SK-N-SH (cell line): ENCODE measurements at regions not wholly inside any gene's neighbourhood (a gene's known extent, or its start where the extent isn't known, plus 50 kb on each side); places are given as distances from the start of the nearest gene placed in this dataset.

Experiments used
- CTCF ChIA-PET: fragments of 300-600, 350-600 bp; formaldehyde crosslinking; extraction: SDS; loops from one replicate; lab custom pipeline; 2021; lab: Yijun Ruan, JAX
- POLR2A ChIA-PET: fragments of 350-600 bp; sonication (Branson Sonifier 250); formaldehyde crosslinking; extraction: SDS; loops from one replicate; lab custom pipeline; 2020; ENCODE audit warnings: antibody characterized with exemption, inconsistent platforms; lab: Yijun Ruan, JAX
- DNase-seq: peaks from one replicate; pipeline ENCODE4 v3.0.0; 2012
- H2AFZ ChIP-seq: fragments of 200-600 bp; sonication (generic); 2 replicates; pipeline ENCODE4 v1.8.1; 2016; ENCODE audit warnings: antibody characterized with exemption, mild to moderate bottlenecking, low read depth
- H3F3A ChIP-seq: fragments of 200-600 bp; sonication (generic); replicated peaks from 2 replicates; pipeline ENCODE3; 2016; ENCODE audit warnings: antibody characterized with exemption, mild to moderate bottlenecking; ENCODE audit not compliant: insufficient read depth
- H3K27ac ChIP-seq, 2 experiments: fragments of 200-500 bp in 1 of 2; fragments of 200-600 bp in 1 of 2; sonication (Bioruptor generic) in 1 of 2; sonication (generic), shearing (Covaris generic) in 1 of 2; 2 replicates each; pipeline versions ENCODE4 v1.5.1 to v1.6.1; 2014 to 2016; ENCODE audit warnings: low read depth in 2 of 2, inconsistent platforms in 1 of 2, low read length in 1 of 2, mild to moderate bottlenecking in 1 of 2, mixed read lengths in 1 of 2
- H3K27me3 ChIP-seq: fragments of 200-600 bp; sonication (generic), shearing (Covaris generic); 2 replicates; pipeline ENCODE4 v1.6.1; 2016; ENCODE audit warnings: mixed run types; ENCODE audit not compliant: insufficient read depth
- H3K36me3 ChIP-seq, 2 experiments: fragments of 200-500 bp in 1 of 2; fragments of 200-600 bp in 1 of 2; sonication (Bioruptor generic) in 1 of 2; sonication (generic) in 1 of 2; replicated peaks in 1 of 2; 2 replicates each; pipeline versions ENCODE3 to v1.5.1; 2014 to 2016; ENCODE audit warnings: low read length in 1 of 2, mild to moderate bottlenecking in 1 of 2; ENCODE audit not compliant: insufficient read depth in 2 of 2, control insufficient read depth in 1 of 2
- H3K4me1 ChIP-seq, 2 experiments: fragments of 200-500 bp in 1 of 2; fragments of 200-600 bp in 1 of 2; sonication (Bioruptor generic) in 1 of 2; sonication (generic), shearing (Covaris generic) in 1 of 2; 2 replicates each; pipeline versions ENCODE4 v1.5.1 to v1.6.1; 2014 to 2016; ENCODE audit warnings: low read depth in 1 of 2, low read length in 1 of 2, mixed run types in 1 of 2; ENCODE audit not compliant: insufficient read depth in 2 of 2, control insufficient read depth in 1 of 2
- H3K4me2 ChIP-seq: fragments of 200-600 bp; sonication (generic), shearing (Covaris generic); 2 replicates; pipeline ENCODE4 v1.6.1; 2017; ENCODE audit warnings: mixed run types
- H3K4me3 ChIP-seq, 2 experiments: fragments of 200-500 bp in 1 of 2; fragments of 200-600 bp in 1 of 2; sonication (Bioruptor generic) in 1 of 2; sonication (generic), shearing (Covaris generic) in 1 of 2; 2 replicates each; pipeline versions ENCODE4 v1.5.1 to v1.8.1; 2014 to 2016; ENCODE audit warnings: low read depth in 2 of 2, inconsistent platforms in 1 of 2, low read length in 1 of 2, mild to moderate bottlenecking in 1 of 2, mixed read lengths in 1 of 2, moderate library complexity in 1 of 2
- H3K79me2 ChIP-seq: fragments of 200-600 bp; sonication (generic); 2 replicates; pipeline ENCODE4 v1.8.1; 2017; ENCODE audit warnings: mild to moderate bottlenecking; ENCODE audit not compliant: insufficient read depth
- H3K9ac ChIP-seq: fragments of 200-600 bp; sonication (generic); 2 replicates; pipeline ENCODE4 v1.6.1; 2017; ENCODE audit warnings: mixed run types
- H3K9me2 ChIP-seq: fragments of 200-600 bp; sonication (generic); 2 replicates; pipeline ENCODE4 v1.6.1; 2017; ENCODE audit warnings: mixed run types
- H3K9me3 ChIP-seq: fragments of 200-600 bp; sonication (generic); 2 replicates; pipeline ENCODE4 v1.6.1; 2017; ENCODE audit warnings: mixed run types, mild to moderate bottlenecking, moderate library complexity
- H4K20me1 ChIP-seq: fragments of 200-600 bp; sonication (generic); 2 replicates; pipeline ENCODE4 v1.6.1; 2017; ENCODE audit warnings: mild to moderate bottlenecking, mixed run types; ENCODE audit not compliant: insufficient read depth
- EZH2phosphoT487 ChIP-seq: fragments of 200-600 bp; sonication (generic); IDR thresholded peaks from 2 replicates; pipeline ENCODE4 v1.6.1; 2017; ENCODE audit warnings: low read depth, mixed run types, mild to moderate bottlenecking, antibody characterized with exemption, moderate library complexity, borderline replicate concordance
- FOSL2 ChIP-seq: IDR thresholded peaks from 2 replicates; pipeline ENCODE4 v1.4.0; 2012; ENCODE audit warnings: low read depth, mild to moderate bottlenecking, moderate library complexity, borderline replicate concordance
- GABPA ChIP-seq: IDR thresholded peaks from 2 replicates; pipeline ENCODE4 v1.4.0; 2012; ENCODE audit warnings: low read depth, mild to moderate bottlenecking
- MAX ChIP-seq: IDR thresholded peaks from 2 replicates; pipeline ENCODE4 v1.4.0; 2012; ENCODE audit warnings: low read depth
- MEF2A ChIP-seq: IDR thresholded peaks from 2 replicates; pipeline ENCODE4 v1.4.0; 2012; ENCODE audit warnings: low read depth, borderline replicate concordance
- NRF1 ChIP-seq: IDR thresholded peaks from 2 replicates; pipeline ENCODE4 v1.6.1; 2012; ENCODE audit warnings: low read depth, mild to moderate bottlenecking, low read length
- POLR2AphosphoS5 ChIP-seq: IDR thresholded peaks from 2 replicates; pipeline ENCODE4 v1.6.1; 2012; ENCODE audit warnings: low read depth, low read length
- RAD21 ChIP-seq: IDR thresholded peaks from 2 replicates; pipeline ENCODE4 v1.6.1; 2012; ENCODE audit warnings: mild to moderate bottlenecking, low read length
- RXRA ChIP-seq: IDR thresholded peaks from 2 replicates; pipeline ENCODE4 v1.4.0; 2012; ENCODE audit warnings: low read depth, mild to moderate bottlenecking, borderline replicate concordance
- SIN3A ChIP-seq: IDR thresholded peaks from 2 replicates; pipeline ENCODE4 v1.6.1; 2012; ENCODE audit warnings: low read depth, mild to moderate bottlenecking, low read length, moderate library complexity, borderline replicate concordance
- TCF12 ChIP-seq: IDR thresholded peaks from 2 replicates; pipeline ENCODE4 v1.4.0; 2012
- TEAD4 ChIP-seq: IDR thresholded peaks from 2 replicates; pipeline ENCODE4 v1.4.0; 2012; ENCODE audit warnings: mild to moderate bottlenecking, borderline replicate concordance; ENCODE audit not compliant: insufficient read depth
- YY1 ChIP-seq: IDR thresholded peaks from 2 replicates; pipeline ENCODE4 v1.4.0; 2012; ENCODE audit warnings: low read depth, mild to moderate bottlenecking
- ZBTB33 ChIP-seq: IDR thresholded peaks from 2 replicates; pipeline ENCODE4 v1.4.0; 2012; ENCODE audit warnings: low read depth, borderline replicate concordance
- WGBS: methylation state at CpG from one replicate; pipeline ENCODE4 v1.1.6; 2017; ENCODE audit warnings: low lambda C conversion rate; 5-methylcytosine and 5-hydroxymethylcytosine counted together
- TF ChIP-seq, protein P1 (sequence below): fragments of 200-600 bp; sonication (generic); IDR thresholded peaks from 2 replicates; pipeline ENCODE4 v1.6.1; 2017; ENCODE audit warnings: antibody characterized with exemption, mild to moderate bottlenecking, moderate library complexity
- TF ChIP-seq, protein P2 (sequence below): IDR thresholded peaks from 2 replicates; pipeline ENCODE4; 2012
- TF ChIP-seq, protein P3 (sequence below): fragments of 150-350 bp; IDR thresholded peaks from 2 replicates; pipeline ENCODE4 v1.6.1; 2016; ENCODE audit warnings: mild to moderate bottlenecking, low read depth, low read length

- no peaks in the 10 kb centered on the region for H3F3A ChIP-seq
- no peak overlapping the region for H3K9ac ChIP-seq
- no peaks in the 10 kb centered on the region for H3K9me2 ChIP-seq
- H4K20me1 ChIP-seq = no peaks in the 10 kb centered on the region
- no peaks in the 10 kb centered on the region for H3K79me2 ChIP-seq
- no peak for DNase-seq
- H3K27me3 ChIP-seq = no peaks in the 10 kb centered on the region
- H2AFZ ChIP-seq = no peak overlapping the region
- WGBS = 12% methylated on average over 5 of the region's 5 CpGs
- H3K27ac ChIP-seq = no peak overlapping the region
- POLR2A ChIA-PET = no interaction called here
- H3K36me3 ChIP-seq = no peaks in the 10 kb centered on the region
- CTCF ChIA-PET = interaction anchor here (0.6 kb wide), 1 partner anchor 1243 kb away, joined by 3 read pairs; no protein-coding TSS in a partner anchor
- no peak overlapping the region for H3K4me3 ChIP-seq
- no peaks in the 10 kb centered on the region for H3K4me1 ChIP-seq
- no peak for TF ChIP-seq MEF2A
- TF ChIP-seq YY1 = no peak
- TF ChIP-seq, protein P1, sequence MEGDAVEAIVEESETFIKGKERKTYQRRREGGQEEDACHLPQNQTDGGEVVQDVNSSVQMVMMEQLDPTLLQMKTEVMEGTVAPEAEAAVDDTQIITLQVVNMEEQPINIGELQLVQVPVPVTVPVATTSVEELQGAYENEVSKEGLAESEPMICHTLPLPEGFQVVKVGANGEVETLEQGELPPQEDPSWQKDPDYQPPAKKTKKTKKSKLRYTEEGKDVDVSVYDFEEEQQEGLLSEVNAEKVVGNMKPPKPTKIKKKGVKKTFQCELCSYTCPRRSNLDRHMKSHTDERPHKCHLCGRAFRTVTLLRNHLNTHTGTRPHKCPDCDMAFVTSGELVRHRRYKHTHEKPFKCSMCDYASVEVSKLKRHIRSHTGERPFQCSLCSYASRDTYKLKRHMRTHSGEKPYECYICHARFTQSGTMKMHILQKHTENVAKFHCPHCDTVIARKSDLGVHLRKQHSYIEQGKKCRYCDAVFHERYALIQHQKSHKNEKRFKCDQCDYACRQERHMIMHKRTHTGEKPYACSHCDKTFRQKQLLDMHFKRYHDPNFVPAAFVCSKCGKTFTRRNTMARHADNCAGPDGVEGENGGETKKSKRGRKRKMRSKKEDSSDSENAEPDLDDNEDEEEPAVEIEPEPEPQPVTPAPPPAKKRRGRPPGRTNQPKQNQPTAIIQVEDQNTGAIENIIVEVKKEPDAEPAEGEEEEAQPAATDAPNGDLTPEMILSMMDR = no peak
- TF ChIP-seq NRF1 = no peak
- TF ChIP-seq EZH2phosphoT487 = no peak
- no peak for TF ChIP-seq POLR2AphosphoS5
- no peak for TF ChIP-seq RXRA
- TF ChIP-seq, protein P2, sequence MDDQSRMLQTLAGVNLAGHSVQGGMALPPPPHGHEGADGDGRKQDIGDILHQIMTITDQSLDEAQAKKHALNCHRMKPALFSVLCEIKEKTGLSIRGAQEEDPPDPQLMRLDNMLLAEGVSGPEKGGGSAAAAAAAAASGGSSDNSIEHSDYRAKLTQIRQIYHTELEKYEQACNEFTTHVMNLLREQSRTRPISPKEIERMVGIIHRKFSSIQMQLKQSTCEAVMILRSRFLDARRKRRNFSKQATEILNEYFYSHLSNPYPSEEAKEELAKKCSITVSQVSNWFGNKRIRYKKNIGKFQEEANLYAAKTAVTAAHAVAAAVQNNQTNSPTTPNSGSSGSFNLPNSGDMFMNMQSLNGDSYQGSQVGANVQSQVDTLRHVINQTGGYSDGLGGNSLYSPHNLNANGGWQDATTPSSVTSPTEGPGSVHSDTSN = no peak
- TF ChIP-seq TEAD4 = no peak
- no peak for TF ChIP-seq GABPA
- TF ChIP-seq, protein P3, sequence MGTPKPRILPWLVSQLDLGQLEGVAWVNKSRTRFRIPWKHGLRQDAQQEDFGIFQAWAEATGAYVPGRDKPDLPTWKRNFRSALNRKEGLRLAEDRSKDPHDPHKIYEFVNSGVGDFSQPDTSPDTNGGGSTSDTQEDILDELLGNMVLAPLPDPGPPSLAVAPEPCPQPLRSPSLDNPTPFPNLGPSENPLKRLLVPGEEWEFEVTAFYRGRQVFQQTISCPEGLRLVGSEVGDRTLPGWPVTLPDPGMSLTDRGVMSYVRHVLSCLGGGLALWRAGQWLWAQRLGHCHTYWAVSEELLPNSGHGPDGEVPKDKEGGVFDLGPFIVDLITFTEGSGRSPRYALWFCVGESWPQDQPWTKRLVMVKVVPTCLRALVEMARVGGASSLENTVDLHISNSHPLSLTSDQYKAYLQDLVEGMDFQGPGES = no peak
- TF ChIP-seq MAX = no peak
- no peak for TF ChIP-seq SIN3A
- TF ChIP-seq FOSL2 = no peak
- TF ChIP-seq RAD21 = no peak
- no peak for TF ChIP-seq ZBTB33
- no peak for TF ChIP-seq TCF12
- no peaks in the 10 kb centered on the region for H3K9me3 ChIP-seq
- H3K4me2 ChIP-seq = no peak overlapping the region
Observed at GRCh38 chr22:48287031-48287430, 1524.6 kb downstream of the TBC1D22A start.
